ENCODE measurements at regions not wholly inside any gene's neighbourhood (a gene's known extent, or its start where the extent isn't known, plus 50 kb on each side); places are given as distances from the start of the nearest gene placed in this dataset.

DNA sequence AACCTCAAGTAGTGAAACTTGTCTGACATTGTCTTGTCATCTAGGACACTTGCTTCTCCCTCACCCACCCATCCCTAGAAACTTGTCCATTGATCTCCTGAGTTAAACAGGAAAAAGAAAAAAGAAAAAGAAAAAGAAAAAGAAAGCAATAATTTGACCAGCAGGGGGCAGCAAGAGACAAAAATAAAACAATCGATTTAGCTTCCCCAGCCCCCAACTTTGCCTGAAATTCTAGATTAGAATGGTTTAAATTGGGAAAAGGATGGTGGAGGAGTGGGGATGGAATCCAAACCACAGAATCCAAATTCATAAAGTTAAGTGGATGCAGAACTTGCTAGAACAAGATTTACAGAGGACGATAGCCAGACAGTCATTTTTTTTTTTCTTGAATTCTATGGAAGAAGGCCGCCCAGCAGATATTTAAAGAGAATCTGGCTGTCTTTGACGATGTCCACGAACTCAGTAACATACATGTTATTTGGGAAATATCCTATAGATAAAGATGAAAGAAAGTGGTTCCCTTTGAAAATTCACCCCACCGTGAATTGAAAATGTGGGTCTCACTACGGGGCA lies 282.9 kb downstream of the USP46 start:
- TF ChIP-seq, protein P1, sequence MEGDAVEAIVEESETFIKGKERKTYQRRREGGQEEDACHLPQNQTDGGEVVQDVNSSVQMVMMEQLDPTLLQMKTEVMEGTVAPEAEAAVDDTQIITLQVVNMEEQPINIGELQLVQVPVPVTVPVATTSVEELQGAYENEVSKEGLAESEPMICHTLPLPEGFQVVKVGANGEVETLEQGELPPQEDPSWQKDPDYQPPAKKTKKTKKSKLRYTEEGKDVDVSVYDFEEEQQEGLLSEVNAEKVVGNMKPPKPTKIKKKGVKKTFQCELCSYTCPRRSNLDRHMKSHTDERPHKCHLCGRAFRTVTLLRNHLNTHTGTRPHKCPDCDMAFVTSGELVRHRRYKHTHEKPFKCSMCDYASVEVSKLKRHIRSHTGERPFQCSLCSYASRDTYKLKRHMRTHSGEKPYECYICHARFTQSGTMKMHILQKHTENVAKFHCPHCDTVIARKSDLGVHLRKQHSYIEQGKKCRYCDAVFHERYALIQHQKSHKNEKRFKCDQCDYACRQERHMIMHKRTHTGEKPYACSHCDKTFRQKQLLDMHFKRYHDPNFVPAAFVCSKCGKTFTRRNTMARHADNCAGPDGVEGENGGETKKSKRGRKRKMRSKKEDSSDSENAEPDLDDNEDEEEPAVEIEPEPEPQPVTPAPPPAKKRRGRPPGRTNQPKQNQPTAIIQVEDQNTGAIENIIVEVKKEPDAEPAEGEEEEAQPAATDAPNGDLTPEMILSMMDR (IDR thresholded peaks at IDR 0.05; ENCODE audit: control extremely low read depth in 1 of 3, insufficient read depth in 1 of 3, low read depth in 1 of 3, low read length in 3 of 3): peak in 2 of 3 experiments; percentile 33 to 50; a peak in 2 of 4 replicates
- TF ChIP-seq CHD2 (IDR thresholded peaks at IDR 0.05; ENCODE audit: low read length) (no peak), RNF2 (IDR thresholded peaks at IDR 0.05; ENCODE audit: borderline replicate concordance, low read depth, low read length, missing control alignments, poor library complexity, severe bottlenecking) (no peak), RXRA (IDR thresholded peaks at IDR 0.05; ENCODE audit: insufficient read depth, low read depth, low read length) (no peak), RAD21 (IDR thresholded peaks at IDR 0.05 in 1 of 2, conservative IDR thresholded peaks at IDR 0.05 in 1 of 2; ENCODE audit: low read depth in 2 of 2, low read length in 2 of 2) (peak; percentile 74 to 76), EZH2 (IDR thresholded peaks at IDR 0.05; ENCODE audit: low read depth, low read length, severe bottlenecking) (no peak), CEBPB (IDR thresholded peaks at IDR 0.05; ENCODE audit: low read depth, low read length) (no peak), EP300 (IDR thresholded peaks at IDR 0.05; ENCODE audit: borderline replicate concordance in 1 of 2, low read depth in 2 of 2, low read length in 2 of 2) (no peak)

All from H1 (cell line).